Lung (tissue), 11 donors: ENCODE measurements at regions not wholly inside any gene's neighbourhood (a gene's known extent, or its start where the extent isn't known, plus 50 kb on each side); places are given as distances from the start of the nearest gene placed in this dataset.
"Not testable (repeated sequence)": the region's sequence is repeated elsewhere in the genome, so short reads cannot be mapped to it uniquely, and the experiment has no call there.

Source experiments
- ATAC-seq: fragments of 200-7000 bp; cut with Tn5 transposase; one replicate; pipeline ENCODE4 v1.9.1; 2020; ENCODE audit warnings: moderate number of reproducible peaks; ENCODE audit not compliant: insufficient read depth, low FRiP score
- DNase-seq, 3 donors: peaks; one replicate each; pipeline ENCODE4 v3.0.0-alpha.2; 2013 to 2017
- H3K27ac ChIP-seq, 2 donors: one replicate each; pipeline ENCODE4 v1.5.1; 2013; ENCODE audit warnings: mild to moderate bottlenecking in 2 of 2, moderate library complexity in 2 of 2, control low read depth in 1 of 2, inconsistent platforms in 1 of 2, low read depth in 1 of 2, low read length in 1 of 2
- H3K27me3 ChIP-seq, 3 donors: one replicate each; pipeline ENCODE4 v1.5.1; 2013; ENCODE audit warnings: low read length in 2 of 3; ENCODE audit not compliant: control insufficient read depth in 3 of 3, insufficient read depth in 3 of 3
- H3K36me3 ChIP-seq, 4 donors: one replicate each; pipeline ENCODE4 v1.5.1; 2013; ENCODE audit warnings: low read length in 4 of 4, mild to moderate bottlenecking in 1 of 4, moderate library complexity in 1 of 4; ENCODE audit not compliant: control insufficient read depth in 4 of 4, insufficient read depth in 4 of 4
- H3K4me1 ChIP-seq, 5 donors: one replicate each; pipeline ENCODE4 v1.5.1; 2013; ENCODE audit warnings: low read length in 5 of 5, mild to moderate bottlenecking in 2 of 5, moderate library complexity in 1 of 5; ENCODE audit not compliant: control insufficient read depth in 5 of 5, insufficient read depth in 5 of 5
- H3K4me3 ChIP-seq: one replicate; pipeline ENCODE4 v1.5.1; 2013; ENCODE audit warnings: mild to moderate bottlenecking, control low read depth, moderate library complexity
- H3K9ac ChIP-seq, 2 donors: one replicate each; pipeline ENCODE4 v1.5.1; 2013; ENCODE audit warnings: low read length in 2 of 2, control low read depth in 1 of 2; ENCODE audit not compliant: insufficient read depth in 1 of 2
- H3K9me3 ChIP-seq, 4 donors: one replicate each; pipeline ENCODE4 v1.5.1; 2013; ENCODE audit warnings: low read length in 3 of 4, mild to moderate bottlenecking in 1 of 4, moderate library complexity in 1 of 4; ENCODE audit not compliant: control insufficient read depth in 4 of 4, insufficient read depth in 3 of 4
- WGBS, 2 donors: extraction: QIAGEN DNeasy Blood & Tissue Kit; methylation state at CpG; one replicate each; pipeline ENCODE4 v1.1.7; 2013; 5-methylcytosine and 5-hydroxymethylcytosine counted together
- TF ChIP-seq, protein P1 (sequence below): IDR thresholded peaks from 2 replicates; pipeline ENCODE4 v1.5.1; 2012; ENCODE audit warnings: mild to moderate bottlenecking; ENCODE audit errors: control extremely low read depth, extremely low read depth
- donor health status: control.
- donor health status: control.
- donor health status: Bipolar disorder and iron deficiency.
- donor health status: healthy.
- donor health status: DM: yes; HTN: yes; CAD: no.

GRCh38 chr3:82376883-82377282 lies 615.4 kb upstream of the GBE1 start:
- no peak for DNase-seq
- H3K4me1 ChIP-seq = no peaks in the 10 kb centered on the region
- WGBS, 2 donors = 86 to 88% methylated on average over 3 of the region's 3 CpGs

DNA sequence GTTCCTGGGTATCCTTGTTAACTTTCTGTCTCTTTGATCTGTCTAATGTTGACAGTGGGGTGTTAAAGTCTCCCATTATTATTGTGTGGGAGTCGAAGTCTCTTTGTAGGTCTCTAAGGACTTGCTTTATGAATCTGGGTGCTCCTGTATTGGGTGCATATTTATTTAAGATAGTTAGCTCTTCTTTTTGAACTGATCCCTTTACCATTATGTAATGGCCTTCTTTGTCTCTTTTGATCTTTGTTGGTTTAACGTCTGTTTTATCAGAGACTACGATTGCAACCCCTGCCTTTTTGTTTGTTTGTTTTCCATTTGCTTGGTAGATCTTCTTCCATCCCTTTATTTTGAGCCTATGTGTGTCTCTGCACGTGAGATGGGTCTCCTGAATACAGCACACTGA lies 612.4 kb upstream of the GBE1 start:
- H3K9me3 ChIP-seq, H3K9ac ChIP-seq, H3K27ac ChIP-seq, ATAC-seq, H3K27me3 ChIP-seq, DNase-seq, H3K4me1 ChIP-seq, H3K36me3 ChIP-seq, H3K4me3 ChIP-seq: not testable (repeated sequence)
- WGBS, 2 donors = 82 to 83% methylated on average over 4 of the region's 4 CpGs

More at GRCh38 chr3:82376883-82377282, 615.4 kb upstream of the GBE1 start:
- Histone ChIP-seq H3K27me3 (no peaks in the 10 kb centered on the region), H3K4me3 (no peak overlapping the region), H3K27ac (no peak overlapping the region), H3K9me3 (peaks cover 0 to 8% (median 0%) of the 10 kb centered on the region in 4 donors), H3K9ac (no peak overlapping the region), H3K36me3 (no peaks in the 10 kb centered on the region)
- TF ChIP-seq, protein P1, sequence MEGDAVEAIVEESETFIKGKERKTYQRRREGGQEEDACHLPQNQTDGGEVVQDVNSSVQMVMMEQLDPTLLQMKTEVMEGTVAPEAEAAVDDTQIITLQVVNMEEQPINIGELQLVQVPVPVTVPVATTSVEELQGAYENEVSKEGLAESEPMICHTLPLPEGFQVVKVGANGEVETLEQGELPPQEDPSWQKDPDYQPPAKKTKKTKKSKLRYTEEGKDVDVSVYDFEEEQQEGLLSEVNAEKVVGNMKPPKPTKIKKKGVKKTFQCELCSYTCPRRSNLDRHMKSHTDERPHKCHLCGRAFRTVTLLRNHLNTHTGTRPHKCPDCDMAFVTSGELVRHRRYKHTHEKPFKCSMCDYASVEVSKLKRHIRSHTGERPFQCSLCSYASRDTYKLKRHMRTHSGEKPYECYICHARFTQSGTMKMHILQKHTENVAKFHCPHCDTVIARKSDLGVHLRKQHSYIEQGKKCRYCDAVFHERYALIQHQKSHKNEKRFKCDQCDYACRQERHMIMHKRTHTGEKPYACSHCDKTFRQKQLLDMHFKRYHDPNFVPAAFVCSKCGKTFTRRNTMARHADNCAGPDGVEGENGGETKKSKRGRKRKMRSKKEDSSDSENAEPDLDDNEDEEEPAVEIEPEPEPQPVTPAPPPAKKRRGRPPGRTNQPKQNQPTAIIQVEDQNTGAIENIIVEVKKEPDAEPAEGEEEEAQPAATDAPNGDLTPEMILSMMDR = no peak
- ATAC-seq = no peak

- H3K4me1 ChIP-seq = no peaks in the 10 kb centered on the region
- ATAC-seq (no peak), DNase-seq (no peak)
- no peaks in the 10 kb centered on the region for H3K27me3 ChIP-seq
- H3K4me3 ChIP-seq = no peak overlapping the region
- no peaks in the 10 kb centered on the region for H3K36me3 ChIP-seq
- TF ChIP-seq, protein P1 = no peak
- peaks cover 0 to 2% (median 0%) of the 10 kb centered on the region in 4 donors for H3K9me3 ChIP-seq
- 90 to 92% methylated on average over 4 of the region's 4 CpGs for WGBS, 2 donors
- H3K9ac ChIP-seq = no peak overlapping the region
- H3K27ac ChIP-seq = no peak overlapping the region
Observed at GRCh38 chr3:82364827-82365226, 603.4 kb upstream of the GBE1 start.

GRCh38 chr3:82363131-82363530 lies 601.7 kb upstream of the GBE1 start:
- no peak for DNase-seq
- WGBS, 2 donors = 50 to 74% methylated on average over 1 of the region's 1 CpG
- no peak overlapping the region for H3K9ac ChIP-seq

More at GRCh38 chr3:82363131-82363530, 601.7 kb upstream of the GBE1 start:
- ATAC-seq = no peak
- H3K27ac ChIP-seq = no peak overlapping the region
- TF ChIP-seq, protein P1 = no peak
- no peaks in the 10 kb centered on the region for H3K27me3 ChIP-seq
- H3K9me3 ChIP-seq = peaks cover 0 to 2% (median 0%) of the 10 kb centered on the region in 4 donors
- no peaks in the 10 kb centered on the region for H3K4me1 ChIP-seq
- H3K36me3 ChIP-seq = no peaks in the 10 kb centered on the region
- no peak overlapping the region for H3K4me3 ChIP-seq
